Psoas muscle (tissue), 7 donors: ENCODE measurements at regions not wholly inside any gene's neighbourhood (a gene's known extent, or its start where the extent isn't known, plus 50 kb on each side); places are given as distances from the start of the nearest gene placed in this dataset.

Source experiments
- ATAC-seq, 4 donors: fragments of 200-7000 bp; cut with Tn5 transposase; one replicate each; pipeline ENCODE4 v1.9.1; 2020; ENCODE audit warnings: moderate library complexity in 3 of 4, mild to moderate bottlenecking in 2 of 4
- DNase-seq, 2 donors: peaks; one replicate each; pipeline ENCODE4 v3.0.0-alpha.2; 2020
- H3K27ac ChIP-seq: fragments of 200-600 bp; one replicate; pipeline ENCODE4 v1.8.0; 2022
- H3K27me3 ChIP-seq, 3 donors: fragments of 200-600 bp in 1 of 3; one replicate each; pipeline versions ENCODE4 v1.6.1 to v1.8.0; 2013 to 2022; ENCODE audit warnings: low read length in 2 of 3, mild to moderate bottlenecking in 2 of 3, moderate library complexity in 1 of 3; ENCODE audit not compliant: insufficient read depth in 3 of 3
- H3K36me3 ChIP-seq, 2 donors: fragments of 200-600 bp in 1 of 2; one replicate each; pipeline versions ENCODE4 v1.6.1 to v1.8.0; 2013 to 2022; ENCODE audit warnings: low read depth in 1 of 2, mild to moderate bottlenecking in 1 of 2, moderate library complexity in 1 of 2; ENCODE audit not compliant: insufficient read depth in 1 of 2
- H3K4me1 ChIP-seq: fragments of 200-600 bp; one replicate; pipeline ENCODE4 v1.8.0; 2022
- H3K4me3 ChIP-seq: fragments of 200-600 bp; one replicate; pipeline ENCODE4 v1.8.0; 2022; ENCODE audit warnings: mild to moderate bottlenecking
- H3K9me3 ChIP-seq: fragments of 200-600 bp; one replicate; pipeline ENCODE4 v1.8.0; 2022
- WGBS, 3 donors: extraction: QIAGEN DNeasy Blood & Tissue Kit; methylation state at CpG; one replicate each; pipeline versions ENCODE4 v1.1.6 to v1.1.7; 2013; 5-methylcytosine and 5-hydroxymethylcytosine counted together
- intact Hi-C, 2 donors: fragments of 100-400 bp; cut with DNase I; formaldehyde crosslinking; loops; one replicate each; pipeline versions ENCODE4 v1.11.0 to v1.14.2; 2022
- TF ChIP-seq, protein P1 (sequence below): fragments of 200-600 bp; IDR thresholded peaks from one replicate; pipeline ENCODE4 v1.8.0; 2022; ENCODE audit warnings: antibody characterized with exemption
- donor health status: healthy with polysubstance abuse.
- donor health status: DM: no; HTN: no; CAD: no; lungs with moderate emphysema.
- donor health status: Bipolar disorder and iron deficiency.
- donor health status: healthy.
- donor health status: DM: yes; HTN: yes; CAD: no.
- donor health status: DM: no; HTN: no; CAD: no.
- donor health status: DM: yes; HTN: yes; CAD: no.

DNA sequence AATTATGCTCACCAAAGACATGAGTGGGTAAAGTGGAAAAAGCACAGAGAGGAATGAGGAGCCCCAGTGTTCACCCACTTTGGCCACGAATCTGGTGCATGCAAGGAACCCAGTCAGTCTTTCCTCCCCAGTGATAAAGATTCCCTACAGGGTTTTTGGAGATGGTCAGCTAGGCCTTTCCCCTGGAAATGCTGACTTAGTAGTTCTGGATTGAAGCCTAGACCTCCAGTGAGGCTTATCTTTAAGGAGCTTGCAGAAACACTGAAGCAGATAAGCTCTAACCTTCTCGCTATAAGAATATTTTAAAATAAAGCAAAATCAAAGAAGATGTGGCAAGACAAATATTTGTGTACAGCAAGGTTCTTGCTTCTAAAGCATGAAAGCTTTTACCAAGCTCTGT, 178.3 kb upstream of the CCDC68 start:
- Histone ChIP-seq H3K4me1 (no peaks in the 10 kb centered on the region), H3K27me3 (no peaks in the 10 kb centered on the region), H3K36me3 (no peaks in the 10 kb centered on the region), H3K4me3 (no peak overlapping the region), H3K27ac (no peak overlapping the region), H3K9me3 (no peaks in the 10 kb centered on the region)
- WGBS, 3 donors: 90 to 96% (median 94%) methylated on average over 2 of the region's 2 CpGs
- TF ChIP-seq, protein P1, sequence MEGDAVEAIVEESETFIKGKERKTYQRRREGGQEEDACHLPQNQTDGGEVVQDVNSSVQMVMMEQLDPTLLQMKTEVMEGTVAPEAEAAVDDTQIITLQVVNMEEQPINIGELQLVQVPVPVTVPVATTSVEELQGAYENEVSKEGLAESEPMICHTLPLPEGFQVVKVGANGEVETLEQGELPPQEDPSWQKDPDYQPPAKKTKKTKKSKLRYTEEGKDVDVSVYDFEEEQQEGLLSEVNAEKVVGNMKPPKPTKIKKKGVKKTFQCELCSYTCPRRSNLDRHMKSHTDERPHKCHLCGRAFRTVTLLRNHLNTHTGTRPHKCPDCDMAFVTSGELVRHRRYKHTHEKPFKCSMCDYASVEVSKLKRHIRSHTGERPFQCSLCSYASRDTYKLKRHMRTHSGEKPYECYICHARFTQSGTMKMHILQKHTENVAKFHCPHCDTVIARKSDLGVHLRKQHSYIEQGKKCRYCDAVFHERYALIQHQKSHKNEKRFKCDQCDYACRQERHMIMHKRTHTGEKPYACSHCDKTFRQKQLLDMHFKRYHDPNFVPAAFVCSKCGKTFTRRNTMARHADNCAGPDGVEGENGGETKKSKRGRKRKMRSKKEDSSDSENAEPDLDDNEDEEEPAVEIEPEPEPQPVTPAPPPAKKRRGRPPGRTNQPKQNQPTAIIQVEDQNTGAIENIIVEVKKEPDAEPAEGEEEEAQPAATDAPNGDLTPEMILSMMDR: no peak
- ATAC-seq (no peak), DNase-seq (no peak)
- intact Hi-C loops: no loop called here

DNA sequence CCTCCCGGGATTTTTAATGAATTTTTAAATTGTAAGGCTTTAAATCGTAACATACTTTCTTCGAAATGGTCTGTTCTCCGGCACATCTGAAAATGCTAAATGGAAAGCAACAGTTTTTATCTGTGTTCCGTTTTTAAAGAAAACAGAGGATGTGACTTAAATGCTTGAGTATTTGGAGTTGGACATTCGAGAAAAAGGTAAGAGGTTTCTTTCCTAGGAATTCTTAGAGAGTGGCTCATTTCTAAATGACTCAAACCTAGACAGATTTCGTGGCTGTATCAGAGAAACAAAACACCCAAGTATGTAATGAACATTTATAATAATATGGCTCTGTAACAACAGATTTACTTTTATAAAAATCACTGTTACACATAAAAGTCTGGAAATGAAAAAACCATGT, 177.6 kb upstream of the CCDC68 start:
- no peaks in the 10 kb centered on the region for H3K9me3 ChIP-seq
- WGBS, 3 donors: 84 to 88% (median 87%) methylated on average over 7 of the region's 7 CpGs
- no peaks in the 10 kb centered on the region for H3K4me1 ChIP-seq
- ATAC-seq (no peak), DNase-seq (no peak)
- no peaks in the 10 kb centered on the region for H3K27me3 ChIP-seq
- TF ChIP-seq, protein P1: no peak
- intact Hi-C loops: no loop called here
- H3K4me3 ChIP-seq: no peak overlapping the region
- H3K36me3 ChIP-seq: no peaks in the 10 kb centered on the region
- H3K27ac ChIP-seq: no peak overlapping the region

DNA sequence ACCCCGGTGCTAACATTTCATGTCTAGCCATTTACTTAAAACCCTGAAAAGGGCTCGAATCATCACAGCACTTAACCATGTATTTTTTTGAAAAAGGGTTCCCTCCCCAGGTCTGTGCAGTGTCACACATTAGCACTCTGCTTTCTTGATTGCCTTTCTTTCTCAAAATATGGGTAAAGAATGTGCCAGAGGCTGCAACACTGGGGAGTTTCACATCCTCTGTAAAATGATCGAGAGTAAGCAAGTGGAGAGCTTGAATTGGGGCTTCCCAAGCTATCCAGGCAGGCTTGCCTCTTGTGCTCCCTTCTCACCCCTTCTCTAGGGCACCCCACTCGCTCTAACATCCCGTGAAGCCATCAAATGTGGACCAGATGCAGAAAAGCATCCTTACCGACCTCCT, 177.0 kb upstream of the CCDC68 start:
- H3K4me3 ChIP-seq: no peak overlapping the region
- H3K9me3 ChIP-seq: no peaks in the 10 kb centered on the region
- H3K36me3 ChIP-seq: no peaks in the 10 kb centered on the region
- no peaks in the 10 kb centered on the region for H3K4me1 ChIP-seq
- no peaks in the 10 kb centered on the region for H3K27me3 ChIP-seq
- ATAC-seq: no peak
- no peak overlapping the region for H3K27ac ChIP-seq
- TF ChIP-seq, protein P1: no peak
- intact Hi-C loops: no loop called here
- no peak for DNase-seq
- 77 to 82% (median 81%) methylated on average over 6 of the region's 6 CpGs for WGBS, 3 donors

DNA sequence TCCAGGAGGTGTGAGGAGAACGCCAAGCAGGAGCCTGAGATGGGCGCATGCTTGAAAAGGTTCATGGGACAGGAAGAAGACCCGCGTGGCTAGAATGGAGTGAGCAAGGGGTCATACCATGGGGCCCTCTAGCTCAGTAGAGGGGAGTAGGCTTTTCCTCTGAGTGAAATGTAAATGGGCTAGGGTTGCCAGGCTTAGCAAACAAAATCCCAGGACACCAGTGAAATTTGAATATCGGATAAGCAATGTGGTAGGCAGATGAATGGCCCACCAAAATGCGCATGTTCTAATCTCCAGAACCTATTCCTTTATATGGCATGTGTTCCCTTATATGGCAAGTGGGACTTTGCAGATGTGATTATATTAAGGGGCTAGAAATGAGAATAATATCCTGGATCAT, 174.1 kb upstream of the CCDC68 start:
- Histone ChIP-seq H3K4me3 (no peak overlapping the region), H3K27ac (no peak overlapping the region), H3K4me1 (no peaks in the 10 kb centered on the region), H3K27me3 (no peaks in the 10 kb centered on the region), H3K9me3 (no peaks in the 10 kb centered on the region), H3K36me3 (no peaks in the 10 kb centered on the region)
- intact Hi-C loops: no loop called here
- ATAC-seq (no peak), DNase-seq (no peak)
- WGBS, 3 donors: 94 to 96% (median 96%) methylated on average over 6 of the region's 6 CpGs
- TF ChIP-seq, protein P1: no peak

DNA sequence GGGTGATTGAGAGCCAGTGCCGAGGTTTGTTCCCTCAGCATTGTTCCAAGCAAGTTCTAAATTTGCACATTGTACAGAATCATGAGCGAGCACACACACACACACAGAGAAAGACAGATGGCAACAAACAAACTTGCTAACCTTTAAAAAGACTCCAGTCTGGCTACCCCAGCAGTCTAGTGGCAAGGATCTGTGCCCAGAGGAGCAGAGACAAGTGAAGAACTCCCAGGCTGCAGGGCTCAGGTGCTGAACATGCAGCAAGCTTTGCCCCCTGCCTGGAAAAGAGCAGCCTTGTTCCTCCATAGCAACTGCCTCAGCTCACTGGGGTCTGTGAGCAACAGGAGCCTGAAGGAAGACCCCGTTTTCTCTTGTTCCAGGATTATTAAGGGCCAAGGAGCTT, 169.2 kb upstream of the CCDC68 start:
- DNase-seq (no peak), ATAC-seq (no peak)
- TF ChIP-seq, protein P1: no peak
- no peak overlapping the region for H3K4me3 ChIP-seq
- WGBS, 3 donors: 70 to 84% (median 76%) methylated on average over 3 of the region's 3 CpGs
- H3K27me3 ChIP-seq: no peaks in the 10 kb centered on the region
- intact Hi-C loops: no loop called here
- H3K27ac ChIP-seq: no peak overlapping the region
- H3K9me3 ChIP-seq: no peaks in the 10 kb centered on the region
- H3K36me3 ChIP-seq: no peaks in the 10 kb centered on the region
- H3K4me1 ChIP-seq: no peaks in the 10 kb centered on the region
